ENCODE measurements at regions not wholly inside any gene's neighbourhood (a gene's known extent, or its start where the extent isn't known, plus 50 kb on each side); places are given as distances from the start of the nearest gene placed in this dataset.

GRCh38 chr5:174801798-174802197, 77.4 kb downstream of the MSX2 start:
- no peak for ATAC-seq
- TF ChIP-seq ESRRG (CRISPR knock-in tag; IDR thresholded peaks at IDR 0.05) (no peak), POU6F1 (CRISPR knock-in tag; IDR thresholded peaks at IDR 0.05; ENCODE audit: borderline replicate concordance, low read depth) (no peak), TCF4 (CRISPR knock-in tag; IDR thresholded peaks at IDR 0.05; ENCODE audit: borderline replicate concordance) (no peak), ISL1 (CRISPR knock-in tag; IDR thresholded peaks at IDR 0.05) (no peak), ZNF565 (CRISPR knock-in tag; conservative IDR thresholded peaks at IDR 0.05; ENCODE audit: low read depth) (no peak), GLIS3 (CRISPR knock-in tag; IDR thresholded peaks at IDR 0.05) (no peak), ZFP30 (CRISPR knock-in tag; IDR thresholded peaks at IDR 0.05) (no peak), ZC3H10 (CRISPR knock-in tag; IDR thresholded peaks at IDR 0.05) (no peak), CSRNP3 (CRISPR knock-in tag; IDR thresholded peaks at IDR 0.05) (no peak), OSR1 (CRISPR knock-in tag; IDR thresholded peaks at IDR 0.05) (no peak)

GRCh38 chr5:174800435-174800834, 76.1 kb downstream of the MSX2 start:
- ATAC-seq, result no peak
- no peak for TF ChIP-seq CREB5 (CRISPR knock-in tag; IDR thresholded peaks at IDR 0.05; ENCODE audit: low read depth)
- TF ChIP-seq CSRNP3 (CRISPR knock-in tag; IDR thresholded peaks at IDR 0.05), result no peak
- no peak for TF ChIP-seq TCF4 (CRISPR knock-in tag; IDR thresholded peaks at IDR 0.05; ENCODE audit: borderline replicate concordance)
- no peak for TF ChIP-seq GLIS3 (CRISPR knock-in tag; IDR thresholded peaks at IDR 0.05)
- TF ChIP-seq ISL1 (CRISPR knock-in tag; IDR thresholded peaks at IDR 0.05), result no peak
- TF ChIP-seq TOX (CRISPR knock-in tag; IDR thresholded peaks at IDR 0.05; ENCODE audit: borderline replicate concordance), result no peak
- TF ChIP-seq PATZ1 (CRISPR knock-in tag; IDR thresholded peaks at IDR 0.05; ENCODE audit: borderline replicate concordance), result no peak
- TF ChIP-seq ESRRG (CRISPR knock-in tag; IDR thresholded peaks at IDR 0.05), result no peak
- TF ChIP-seq CSDC2 (CRISPR knock-in tag; IDR thresholded peaks at IDR 0.05), result no peak
- TF ChIP-seq ZFP30 (CRISPR knock-in tag; IDR thresholded peaks at IDR 0.05), result no peak
- no peak for TF ChIP-seq POU6F1 (CRISPR knock-in tag; IDR thresholded peaks at IDR 0.05; ENCODE audit: borderline replicate concordance, low read depth)
- TF ChIP-seq BACH2 (CRISPR knock-in tag; IDR thresholded peaks at IDR 0.05; ENCODE audit: borderline replicate concordance), result no peak

- TF ChIP-seq PATZ1 (CRISPR knock-in tag; IDR thresholded peaks at IDR 0.05; ENCODE audit: borderline replicate concordance), result no peak
- no peak for TF ChIP-seq ZFP30 (CRISPR knock-in tag; IDR thresholded peaks at IDR 0.05)
- TF ChIP-seq ZNF565 (CRISPR knock-in tag; conservative IDR thresholded peaks at IDR 0.05; ENCODE audit: low read depth), result no peak
- ATAC-seq, result no peak
Observed at GRCh38 chr5:174799121-174799520, 74.7 kb downstream of the MSX2 start.
